Keratinocyte (primary cell): ENCODE measurements at regions not wholly inside any gene's neighbourhood (a gene's known extent, or its start where the extent isn't known, plus 50 kb on each side); places are given as distances from the start of the nearest gene placed in this dataset.

Experiments used
- EZH2 ChIP-seq: IDR thresholded peaks from one replicate; pipeline ENCODE4 v1.6.1; 2012; ENCODE audit warnings: inconsistent platforms, mild to moderate bottlenecking, low read length, moderate library complexity
- TF ChIP-seq, protein P1 (sequence below), 3 experiments: IDR thresholded peaks in 1 of 3; conservative IDR thresholded peaks in 1 of 3; optimal IDR thresholded peaks in 1 of 3; 2 replicates in 2 of 3; 3 replicates in 1 of 3; pipeline versions ENCODE3 to v1.5.1; 2011; ENCODE audit warnings: low read length in 3 of 3, mild to moderate bottlenecking in 3 of 3, moderate library complexity in 2 of 3, control low read depth in 1 of 3, inconsistent platforms in 1 of 3; ENCODE audit not compliant: insufficient read depth in 2 of 3; ENCODE audit errors: extremely low read depth in 1 of 3

DNA sequence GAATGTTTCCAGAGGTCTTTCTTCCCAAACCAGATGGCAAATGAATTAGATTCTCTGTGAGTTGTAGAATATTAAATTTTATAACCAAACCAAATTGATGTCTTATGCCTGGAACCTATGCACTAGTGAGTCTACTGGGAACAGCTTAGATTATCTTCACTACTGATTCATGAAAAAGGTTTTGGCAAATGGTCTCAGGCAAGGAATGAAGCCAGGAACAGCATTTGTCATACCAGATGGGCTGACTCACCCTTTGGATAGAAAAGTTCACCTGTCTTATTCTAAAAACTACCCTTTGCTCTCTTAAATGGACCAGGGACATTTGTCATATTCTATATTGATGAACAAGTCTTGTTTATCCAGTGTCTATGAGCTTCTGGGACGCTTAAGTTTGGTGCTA lies 135.4 kb upstream of the ECI2 start:
- TF ChIP-seq, protein P1, sequence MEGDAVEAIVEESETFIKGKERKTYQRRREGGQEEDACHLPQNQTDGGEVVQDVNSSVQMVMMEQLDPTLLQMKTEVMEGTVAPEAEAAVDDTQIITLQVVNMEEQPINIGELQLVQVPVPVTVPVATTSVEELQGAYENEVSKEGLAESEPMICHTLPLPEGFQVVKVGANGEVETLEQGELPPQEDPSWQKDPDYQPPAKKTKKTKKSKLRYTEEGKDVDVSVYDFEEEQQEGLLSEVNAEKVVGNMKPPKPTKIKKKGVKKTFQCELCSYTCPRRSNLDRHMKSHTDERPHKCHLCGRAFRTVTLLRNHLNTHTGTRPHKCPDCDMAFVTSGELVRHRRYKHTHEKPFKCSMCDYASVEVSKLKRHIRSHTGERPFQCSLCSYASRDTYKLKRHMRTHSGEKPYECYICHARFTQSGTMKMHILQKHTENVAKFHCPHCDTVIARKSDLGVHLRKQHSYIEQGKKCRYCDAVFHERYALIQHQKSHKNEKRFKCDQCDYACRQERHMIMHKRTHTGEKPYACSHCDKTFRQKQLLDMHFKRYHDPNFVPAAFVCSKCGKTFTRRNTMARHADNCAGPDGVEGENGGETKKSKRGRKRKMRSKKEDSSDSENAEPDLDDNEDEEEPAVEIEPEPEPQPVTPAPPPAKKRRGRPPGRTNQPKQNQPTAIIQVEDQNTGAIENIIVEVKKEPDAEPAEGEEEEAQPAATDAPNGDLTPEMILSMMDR (optimal IDR thresholded peaks at IDR 0.05 in 1 of 3, IDR thresholded peaks at IDR 0.05 in 1 of 3, conservative IDR thresholded peaks at IDR 0.05 in 1 of 3; ENCODE audit: extremely low read depth in 1 of 3, insufficient read depth in 2 of 3, low read length in 3 of 3) = no peak
- no peak for TF ChIP-seq EZH2
